C4-2B (cell line): ENCODE measurements at regions not wholly inside any gene's neighbourhood (a gene's known extent, or its start where the extent isn't known, plus 50 kb on each side); places are given as distances from the start of the nearest gene placed in this dataset.

Experiments used
- H3K27ac ChIP-seq: fragments of 450-650 bp; 2 replicates; pipeline ENCODE4 v1.5.1; 2017
- CTCF ChIP-seq: fragments of 450-650 bp; conservative IDR thresholded peaks from 2 replicates; pipeline ENCODE4 v1.5.1; 2017; ENCODE audit warnings: mild to moderate bottlenecking
- ZFX ChIP-seq: fragments of 450-650 bp; IDR thresholded peaks from 2 replicates; pipeline ENCODE4 v1.6.1; 2017

- TF ChIP-seq CTCF (no peak), ZFX (no peak)
- H3K27ac ChIP-seq = no peak overlapping the region
Measured at GRCh38 chr20:12395760-12396159, 478.1 kb downstream of the BTBD3 start.

- no peak overlapping the region for H3K27ac ChIP-seq
- TF ChIP-seq CTCF = no peak
- no peak for TF ChIP-seq ZFX
Measured at GRCh38 chr20:12399110-12399836, 481.6 kb downstream of the BTBD3 start.

- no peak overlapping the region for H3K27ac ChIP-seq
- no peak for TF ChIP-seq CTCF
- TF ChIP-seq ZFX = no peak
Measured at GRCh38 chr20:12404941-12405340, 487.2 kb downstream of the BTBD3 start.

- H3K27ac ChIP-seq = no peak overlapping the region
- no peak for TF ChIP-seq CTCF
- no peak for TF ChIP-seq ZFX
Measured at GRCh38 chr20:12406978-12407377, 489.3 kb downstream of the BTBD3 start.

GRCh38 chr20:12409501-12409900 is 491.8 kb downstream of the BTBD3 start:
- H3K27ac ChIP-seq = no peak overlapping the region
- TF ChIP-seq ZFX = no peak
- TF ChIP-seq CTCF = no peak

GRCh38 chr20:12410783-12411182 is 493.1 kb downstream of the BTBD3 start:
- H3K27ac ChIP-seq = no peak overlapping the region
- TF ChIP-seq CTCF = no peak
- TF ChIP-seq ZFX = no peak

GRCh38 chr20:12411246-12411940 is 493.7 kb downstream of the BTBD3 start:
- TF ChIP-seq CTCF (no peak), ZFX (no peak)
- no peak overlapping the region for H3K27ac ChIP-seq
